Small intestine (tissue), 7 donors: ENCODE measurements at regions not wholly inside any gene's neighbourhood (a gene's known extent, or its start where the extent isn't known, plus 50 kb on each side); places are given as distances from the start of the nearest gene placed in this dataset.

Experiments
- DNase-seq, 2 donors: peaks; one replicate each; pipeline versions ENCODE4 v3.0.0 to v3.0.0-alpha.2; 2013
- FAIRE-seq: peaks from 2 replicates; lab custom pipeline; 2012; peaks lifted over from hg19 to GRCh38; lab: Jason Lieb, UNC
- H3K27ac ChIP-seq, 3 donors: one replicate each; pipeline ENCODE4 v1.5.1; 2013; ENCODE audit warnings: low read length in 2 of 3, mild to moderate bottlenecking in 2 of 3, control low read depth in 1 of 3, inconsistent platforms in 1 of 3, low read depth in 1 of 3, moderate library complexity in 1 of 3
- H3K27me3 ChIP-seq, 3 donors: one replicate each; pipeline ENCODE4 v1.6.1; 2013; ENCODE audit warnings: low read length in 3 of 3, inconsistent platforms in 1 of 3; ENCODE audit not compliant: control insufficient read depth in 3 of 3, insufficient read depth in 3 of 3
- H3K36me3 ChIP-seq, 3 donors: one replicate each; pipeline ENCODE4 v1.6.1; 2013; ENCODE audit warnings: low read length in 3 of 3, inconsistent platforms in 1 of 3, low read depth in 1 of 3, mild to moderate bottlenecking in 1 of 3, moderate library complexity in 1 of 3; ENCODE audit not compliant: control insufficient read depth in 3 of 3, insufficient read depth in 2 of 3
- H3K4me1 ChIP-seq, 3 donors: one replicate each; pipeline ENCODE4 v1.6.1; 2013; ENCODE audit warnings: low read length in 2 of 3, inconsistent platforms in 1 of 3, low read depth in 1 of 3, mild to moderate bottlenecking in 1 of 3, moderate library complexity in 1 of 3; ENCODE audit not compliant: control insufficient read depth in 3 of 3, insufficient read depth in 2 of 3
- H3K4me3 ChIP-seq, 3 donors: one replicate each; pipeline ENCODE4 v1.5.1; 2013; ENCODE audit warnings: low read length in 3 of 3, control low read depth in 1 of 3, inconsistent platforms in 1 of 3, low read depth in 1 of 3, mild to moderate bottlenecking in 1 of 3, moderate library complexity in 1 of 3
- H3K9me3 ChIP-seq, 2 donors: one replicate each; pipeline ENCODE4 v1.6.1; 2013; ENCODE audit warnings: low read depth in 1 of 2, low read length in 1 of 2; ENCODE audit not compliant: control insufficient read depth in 2 of 2, insufficient read depth in 1 of 2
- WGBS, 3 donors: extraction: QIAGEN DNeasy Blood & Tissue Kit; methylation state at CpG; one replicate each; pipeline ENCODE4 v1.1.7; 2013; 5-methylcytosine and 5-hydroxymethylcytosine counted together
- donor health status: healthy with polysubstance abuse.
- donor health status: control.
- donor health status: control.
- donor health status: Bipolar disorder and iron deficiency.
- donor health status: healthy.

- Histone ChIP-seq H3K9me3 (no peaks in the 10 kb centered on the region), H3K4me3 (no peak overlapping the region), H3K27me3 (no peaks in the 10 kb centered on the region), H3K4me1 (no peaks in the 10 kb centered on the region), H3K27ac (no peak overlapping the region), H3K36me3 (no peaks in the 10 kb centered on the region)
- FAIRE-seq (no peak), DNase-seq (no peak)
- 70 to 85% (median 80%) methylated on average over 2 of the region's 2 CpGs for WGBS, 3 donors
Observed at GRCh38 chr12:22800332-22800731, 175.4 kb downstream of the ETNK1 start.

GRCh38 chr12:22802883-22803630 is 178.1 kb downstream of the ETNK1 start:
- Histone ChIP-seq H3K27ac (no peak overlapping the region), H3K9me3 (no peaks in the 10 kb centered on the region), H3K4me1 (no peaks in the 10 kb centered on the region), H3K4me3 (no peak overlapping the region), H3K27me3 (no peaks in the 10 kb centered on the region), H3K36me3 (no peaks in the 10 kb centered on the region)
- WGBS, 3 donors, result 82 to 84% (median 84%) methylated on average over 4 of the region's 4 CpGs
- no peak for FAIRE-seq
- DNase-seq, result no peak

- Histone ChIP-seq H3K27me3 (peaks cover 0 to under 1% (median 0%) of the 10 kb centered on the region in 3 donors), H3K4me3 (no peak overlapping the region), H3K9me3 (no peaks in the 10 kb centered on the region), H3K27ac (no peak overlapping the region), H3K36me3 (no peaks in the 10 kb centered on the region), H3K4me1 (no peaks in the 10 kb centered on the region)
- FAIRE-seq, result no peak
- no peak for DNase-seq
- 84 to 87% (median 84%) methylated on average over 6 of the region's 6 CpGs for WGBS, 3 donors
Observed at GRCh38 chr12:22803725-22804124, 178.8 kb downstream of the ETNK1 start.

- WGBS, 3 donors, result 86 to 90% (median 89%) methylated on average over 2 of the region's 2 CpGs
- no peak for FAIRE-seq
- no peak overlapping the region for H3K27ac ChIP-seq
Observed at GRCh38 chr12:22808860-22809259, 183.9 kb downstream of the ETNK1 start.

GRCh38 chr12:22810036-22810435 is 185.1 kb downstream of the ETNK1 start:
- Histone ChIP-seq H3K27ac (no peak overlapping the region), H3K4me3 (no peak overlapping the region), H3K4me1 (no peaks in the 10 kb centered on the region), H3K36me3 (no peaks in the 10 kb centered on the region), H3K9me3 (no peaks in the 10 kb centered on the region), H3K27me3 (peaks cover 0 to 2% (median 0%) of the 10 kb centered on the region in 3 donors)
- DNase-seq (no peak), FAIRE-seq (no peak)
- 79 to 82% (median 80%) methylated on average over 2 of the region's 2 CpGs for WGBS, 3 donors

More at GRCh38 chr12:22808860-22809259, 183.9 kb downstream of the ETNK1 start:
- Histone ChIP-seq H3K36me3 (no peaks in the 10 kb centered on the region), H3K4me3 (no peak overlapping the region), H3K27me3 (peaks cover 0 to 2% (median 0%) of the 10 kb centered on the region in 3 donors), H3K4me1 (no peaks in the 10 kb centered on the region), H3K9me3 (no peaks in the 10 kb centered on the region)
- no peak for DNase-seq

- Histone ChIP-seq H3K36me3 (no peaks in the 10 kb centered on the region), H3K27me3 (peaks cover 0 to 2% (median 0%) of the 10 kb centered on the region in 3 donors), H3K27ac (no peak overlapping the region), H3K4me1 (no peaks in the 10 kb centered on the region), H3K9me3 (no peaks in the 10 kb centered on the region), H3K4me3 (no peak overlapping the region)
- FAIRE-seq (no peak), DNase-seq (no peak)
- 86 to 95% (median 90%) methylated on average over 5 of the region's 5 CpGs for WGBS, 3 donors
Observed at GRCh38 chr12:22812531-22812930, 187.6 kb downstream of the ETNK1 start.

DNA sequence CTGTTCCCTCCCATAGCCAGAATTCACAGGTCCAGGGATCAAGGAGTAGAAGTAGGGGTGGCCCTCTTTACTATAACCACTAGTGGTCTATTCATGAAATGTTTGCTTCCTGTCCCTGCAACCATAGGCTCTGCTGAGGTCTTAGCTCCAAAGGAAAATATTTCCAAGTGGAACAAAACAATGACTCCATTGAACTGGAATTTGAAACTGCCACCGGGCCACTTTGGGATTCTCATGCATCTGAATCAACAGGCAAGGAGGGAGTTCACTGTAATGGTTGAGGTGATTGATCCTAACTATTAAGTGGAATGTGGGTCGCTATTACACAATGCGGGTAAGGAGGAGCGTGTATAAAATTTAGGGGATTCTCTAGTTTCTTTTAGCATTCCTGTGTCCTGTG is 197.0 kb downstream of the ETNK1 start:
- Histone ChIP-seq H3K4me3 (no peak overlapping the region), H3K4me1 (no peaks in the 10 kb centered on the region), H3K9me3 (peaks cover 0 to 1% of the 10 kb centered on the region in 2 donors), H3K27me3 (no peaks in the 10 kb centered on the region), H3K27ac (no peak overlapping the region), H3K36me3 (no peaks in the 10 kb centered on the region)
- 89 to 91% (median 89%) methylated on average over 4 of the region's 4 CpGs for WGBS, 3 donors
- FAIRE-seq (no peak), DNase-seq (no peak)

- no peak for DNase-seq
- H3K27me3 ChIP-seq, result no peaks in the 10 kb centered on the region
- H3K27ac ChIP-seq, result no peak overlapping the region
- H3K4me1 ChIP-seq, result no peaks in the 10 kb centered on the region
- H3K36me3 ChIP-seq, result no peaks in the 10 kb centered on the region
- H3K4me3 ChIP-seq, result no peak overlapping the region
- FAIRE-seq, result no peak
- H3K9me3 ChIP-seq, result peaks cover 1 to 12% of the 10 kb centered on the region in 2 donors
- WGBS, 3 donors, result 74 to 89% (median 86%) methylated on average over 3 of the region's 3 CpGs
Observed at GRCh38 chr12:22826026-22826425, 201.1 kb downstream of the ETNK1 start.
